ENCODE measurements at regions not wholly inside any gene's neighbourhood (a gene's known extent, or its start where the extent isn't known, plus 50 kb on each side); places are given as distances from the start of the nearest gene placed in this dataset.

DNA sequence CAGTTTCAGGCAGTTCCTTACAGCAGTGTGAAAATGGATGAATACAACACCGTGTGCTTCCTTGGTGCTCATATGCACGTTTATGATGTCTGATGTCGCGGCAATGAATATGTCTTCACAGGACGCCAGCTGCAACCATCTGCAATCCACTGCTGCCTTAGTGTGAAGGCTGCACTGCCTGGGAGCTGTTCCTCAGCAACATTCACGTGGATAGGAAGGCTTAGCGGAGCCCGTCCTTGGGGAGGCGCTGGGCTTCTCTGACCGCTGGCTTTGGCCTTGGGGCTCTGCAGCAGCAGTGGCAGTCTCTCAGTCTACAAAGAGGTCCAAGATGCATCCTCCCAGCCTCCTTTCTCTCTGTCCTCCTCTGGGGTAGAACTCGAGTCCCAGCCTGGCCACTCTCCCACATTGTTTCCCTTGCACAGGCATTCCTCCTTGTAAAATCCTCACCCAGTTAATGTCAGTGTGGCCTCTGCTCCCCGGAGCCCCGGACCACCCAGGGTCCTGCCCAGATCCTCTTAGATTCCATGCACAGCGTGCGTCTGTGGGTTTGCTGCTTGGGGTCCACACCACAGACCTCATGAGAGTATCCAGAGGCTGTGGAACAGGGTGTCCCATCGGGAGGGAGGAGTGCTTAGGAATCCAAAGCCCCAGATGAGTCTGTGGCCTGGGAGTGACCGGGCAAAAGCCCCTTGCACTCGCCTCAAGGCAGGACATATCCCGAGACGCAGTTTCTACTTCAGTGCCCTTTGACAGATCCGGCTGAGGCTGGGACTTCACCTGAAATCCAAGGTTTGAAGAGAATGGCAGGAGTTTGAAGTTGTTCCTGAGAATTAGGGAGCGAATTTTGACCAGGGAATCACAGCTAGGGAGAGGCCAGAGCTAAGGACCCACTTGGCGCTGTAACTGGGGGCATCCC is 181.3 kb downstream of the THBS2 start:
- no peak overlapping the region for H3K23ac ChIP-seq (ENCODE audit: low read length)
- no peaks in the 10 kb centered on the region for H3K4me1 ChIP-seq (ENCODE audit: control insufficient read depth, low read depth, low read length)
- no peak overlapping the region for H3K27ac ChIP-seq (ENCODE audit: low read depth, low read length)

DNA sequence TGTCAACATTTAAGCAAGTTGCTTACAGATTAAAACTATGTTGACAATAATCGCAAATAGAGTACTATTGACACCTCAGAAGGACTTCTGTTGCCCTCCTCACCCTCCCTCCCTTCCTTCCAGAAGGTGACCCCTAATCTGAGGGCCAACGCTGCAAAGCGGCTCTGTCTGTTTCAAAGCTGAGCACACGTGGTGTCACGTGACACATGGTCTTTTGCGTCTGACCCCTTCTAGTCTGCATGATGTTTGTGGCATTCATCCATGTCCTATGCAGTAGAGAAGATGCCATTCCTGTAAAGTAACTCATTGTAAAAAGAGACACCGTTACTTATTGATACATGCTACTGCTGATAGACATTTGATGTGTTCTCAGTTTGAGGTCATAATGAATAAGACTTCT is 182.3 kb downstream of the THBS2 start:
- no peak overlapping the region for H2BK120ac ChIP-seq (ENCODE audit: low read depth, low read length)
- H3K4ac ChIP-seq (ENCODE audit: low read depth, low read length) = no peak overlapping the region
- WGBS (ENCODE audit: extremely low coverage, insufficient coverage, low lambda C conversion rate) = no CpG with 5 or more reads among the region's 7 CpGs
- no peak for DNase-seq
- no peak overlapping the region for H2AK5ac ChIP-seq (ENCODE audit: low read length)
- no peaks in the 10 kb centered on the region for H3K36me3 ChIP-seq (ENCODE audit: control insufficient read depth, insufficient read depth, low read length)
- H3K27ac ChIP-seq (ENCODE audit: low read depth, low read length) = no peak overlapping the region
- no peak overlapping the region for H4K8ac ChIP-seq (ENCODE audit: low read depth, low read length)
- no peak overlapping the region for H3K9ac ChIP-seq (ENCODE audit: low read length)
- no peak overlapping the region for H2BK5ac ChIP-seq (ENCODE audit: low read length)
- no peak overlapping the region for H2BK15ac ChIP-seq (replicated peaks; ENCODE audit: low read depth)
- H3K4me3 ChIP-seq (ENCODE audit: low read length) = no peak overlapping the region
- no peak overlapping the region for H3K18ac ChIP-seq (ENCODE audit: low read length)
- no peak overlapping the region for H3K4me2 ChIP-seq (ENCODE audit: low read length)
- no peaks in the 10 kb centered on the region for H3K79me1 ChIP-seq (ENCODE audit: low read length)
- H3K27me3 ChIP-seq (ENCODE audit: insufficient read depth, low read length, poor library complexity) = no peaks in the 10 kb centered on the region
- H3K56ac ChIP-seq (ENCODE audit: low read length) = no peak overlapping the region
- no peaks in the 10 kb centered on the region for H3K79me2 ChIP-seq (ENCODE audit: control insufficient read depth, insufficient read depth, low read length)
- H3K4me1 ChIP-seq (ENCODE audit: control insufficient read depth, low read depth, low read length) = no peaks in the 10 kb centered on the region
- no peak overlapping the region for H3K23ac ChIP-seq (ENCODE audit: low read length)
- H4K5ac ChIP-seq (ENCODE audit: low read length) = no peak overlapping the region

More for the DNA sequence above, 181.3 kb downstream of the THBS2 start:
- H3K79me2 ChIP-seq (ENCODE audit: control insufficient read depth, insufficient read depth, low read length) = no peaks in the 10 kb centered on the region
- no peak overlapping the region for H2BK15ac ChIP-seq (replicated peaks; ENCODE audit: low read depth)
- no CpG with 5 or more reads among the region's 23 CpGs for WGBS (ENCODE audit: extremely low coverage, insufficient coverage, low lambda C conversion rate)
- no peak overlapping the region for H4K5ac ChIP-seq (ENCODE audit: low read length)
- H3K56ac ChIP-seq (ENCODE audit: low read length) = no peak overlapping the region
- H3K4ac ChIP-seq (ENCODE audit: low read depth, low read length) = no peak overlapping the region
- H3K27me3 ChIP-seq (ENCODE audit: insufficient read depth, low read length, poor library complexity) = no peaks in the 10 kb centered on the region
- H3K79me1 ChIP-seq (ENCODE audit: low read length) = no peaks in the 10 kb centered on the region
- H3K18ac ChIP-seq (ENCODE audit: low read length) = no peak overlapping the region
- no peak overlapping the region for H2AK5ac ChIP-seq (ENCODE audit: low read length)
- H3K36me3 ChIP-seq (ENCODE audit: control insufficient read depth, insufficient read depth, low read length) = no peaks in the 10 kb centered on the region
- H4K8ac ChIP-seq (ENCODE audit: low read depth, low read length) = no peak overlapping the region
- no peak overlapping the region for H2BK5ac ChIP-seq (ENCODE audit: low read length)
- no peak overlapping the region for H2BK120ac ChIP-seq (ENCODE audit: low read depth, low read length)
- H3K9ac ChIP-seq (ENCODE audit: low read length) = no peak overlapping the region
- H3K4me2 ChIP-seq (ENCODE audit: low read length) = no peak overlapping the region
- no peak overlapping the region for H3K4me3 ChIP-seq (ENCODE audit: low read length)
- DNase-seq = no peak

DNA sequence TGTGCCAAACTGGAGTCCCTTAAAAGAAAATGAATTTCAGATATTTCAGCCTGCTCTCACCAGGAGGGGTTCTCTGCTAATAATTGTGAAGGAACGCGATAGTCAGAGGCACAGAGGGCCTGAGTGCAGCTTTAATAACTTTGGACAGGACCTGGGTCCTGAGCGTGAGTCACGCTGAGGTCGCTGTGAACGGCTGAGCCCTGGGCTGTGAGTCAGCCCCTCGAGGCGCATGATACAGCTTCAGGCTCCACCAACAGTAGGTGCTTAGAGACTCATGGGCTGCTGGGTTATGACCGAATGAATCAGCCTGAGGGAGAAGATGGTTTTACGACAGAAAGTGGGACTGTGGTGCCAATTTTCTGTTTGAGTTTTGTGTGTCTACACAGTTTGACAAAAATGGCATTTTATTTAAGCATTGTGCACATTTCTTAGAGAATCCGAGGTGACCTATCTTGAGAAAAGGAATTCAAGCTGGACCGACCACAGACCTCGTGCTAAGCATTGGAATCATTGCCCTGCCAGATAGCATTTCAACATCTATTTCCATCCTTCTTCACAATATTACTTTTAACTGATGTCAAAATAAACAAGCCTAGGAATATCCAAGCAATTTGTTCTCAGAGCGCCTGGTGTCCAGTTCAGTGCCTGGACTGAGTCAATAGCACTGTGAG is 183.0 kb downstream of the THBS2 start:
- Histone ChIP-seq H3K4me2 (ENCODE audit: low read length) (no peak overlapping the region), H2BK120ac (ENCODE audit: low read depth, low read length) (no peak overlapping the region), H3K18ac (ENCODE audit: low read length) (no peak overlapping the region), H3K4me3 (ENCODE audit: low read length) (no peak overlapping the region), H3K27ac (ENCODE audit: low read depth, low read length) (no peak overlapping the region), H3K4me1 (ENCODE audit: control insufficient read depth, low read depth, low read length) (no peaks in the 10 kb centered on the region), H3K36me3 (ENCODE audit: control insufficient read depth, insufficient read depth, low read length) (no peaks in the 10 kb centered on the region), H3K9ac (ENCODE audit: low read length) (no peak overlapping the region), H2BK5ac (ENCODE audit: low read length) (no peak overlapping the region), H4K8ac (ENCODE audit: low read depth, low read length) (no peak overlapping the region), H3K23ac (ENCODE audit: low read length) (no peak overlapping the region), H3K4ac (ENCODE audit: low read depth, low read length) (no peak overlapping the region), H4K5ac (ENCODE audit: low read length) (no peak overlapping the region), H2AK5ac (ENCODE audit: low read length) (no peak overlapping the region), H3K27me3 (ENCODE audit: insufficient read depth, low read length, poor library complexity) (no peaks in the 10 kb centered on the region), H3K56ac (ENCODE audit: low read length) (no peak overlapping the region), H3K79me2 (ENCODE audit: control insufficient read depth, insufficient read depth, low read length) (no peaks in the 10 kb centered on the region), H3K79me1 (ENCODE audit: low read length) (no peaks in the 10 kb centered on the region), H2BK15ac (replicated peaks; ENCODE audit: low read depth) (no peak overlapping the region)
- peak; percentile 22 for DNase-seq
- WGBS (ENCODE audit: extremely low coverage, insufficient coverage, low lambda C conversion rate) = no CpG with 5 or more reads among the region's 14 CpGs

DNA sequence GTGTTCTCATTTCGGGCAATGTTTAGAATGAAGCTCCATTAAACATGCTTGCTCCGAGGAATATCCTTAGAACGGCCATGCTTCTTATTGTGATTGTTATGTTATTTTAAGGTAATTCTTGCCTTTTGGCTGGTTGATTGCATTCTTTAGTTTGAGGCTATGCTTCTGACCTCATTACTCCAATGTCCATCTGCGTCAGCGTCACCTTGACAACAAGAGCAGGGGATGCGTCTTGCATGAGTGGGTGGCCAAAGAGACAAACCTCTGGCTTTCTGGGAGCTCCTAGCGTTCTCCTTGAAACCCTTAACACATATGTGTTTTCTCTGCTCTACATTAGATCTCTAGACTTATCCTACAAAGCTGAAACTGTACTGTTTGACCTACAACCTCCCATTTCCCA is 184.3 kb downstream of the THBS2 start:
- Histone ChIP-seq H4K5ac (ENCODE audit: low read length) (no peak overlapping the region), H3K56ac (ENCODE audit: low read length) (no peak overlapping the region), H2AK5ac (ENCODE audit: low read length) (no peak overlapping the region), H3K23ac (ENCODE audit: low read length) (no peak overlapping the region), H3K4ac (ENCODE audit: low read depth, low read length) (no peak overlapping the region), H2BK15ac (replicated peaks; ENCODE audit: low read depth) (no peak overlapping the region), H2BK5ac (ENCODE audit: low read length) (no peak overlapping the region), H3K36me3 (ENCODE audit: control insufficient read depth, insufficient read depth, low read length) (no peaks in the 10 kb centered on the region), H3K79me1 (ENCODE audit: low read length) (no peaks in the 10 kb centered on the region), H3K27ac (ENCODE audit: low read depth, low read length) (no peak overlapping the region), H3K18ac (ENCODE audit: low read length) (no peak overlapping the region), H3K4me3 (ENCODE audit: low read length) (no peak overlapping the region), H3K9ac (ENCODE audit: low read length) (no peak overlapping the region), H3K27me3 (ENCODE audit: insufficient read depth, low read length, poor library complexity) (no peaks in the 10 kb centered on the region), H4K8ac (ENCODE audit: low read depth, low read length) (no peak overlapping the region), H3K4me1 (ENCODE audit: control insufficient read depth, low read depth, low read length) (no peaks in the 10 kb centered on the region), H3K79me2 (ENCODE audit: control insufficient read depth, insufficient read depth, low read length) (no peaks in the 10 kb centered on the region), H2BK120ac (ENCODE audit: low read depth, low read length) (no peak overlapping the region), H3K4me2 (ENCODE audit: low read length) (no peak overlapping the region)
- DNase-seq = no peak
- no CpG with 5 or more reads among the region's 7 CpGs for WGBS (ENCODE audit: extremely low coverage, insufficient coverage, low lambda C conversion rate)

DNA sequence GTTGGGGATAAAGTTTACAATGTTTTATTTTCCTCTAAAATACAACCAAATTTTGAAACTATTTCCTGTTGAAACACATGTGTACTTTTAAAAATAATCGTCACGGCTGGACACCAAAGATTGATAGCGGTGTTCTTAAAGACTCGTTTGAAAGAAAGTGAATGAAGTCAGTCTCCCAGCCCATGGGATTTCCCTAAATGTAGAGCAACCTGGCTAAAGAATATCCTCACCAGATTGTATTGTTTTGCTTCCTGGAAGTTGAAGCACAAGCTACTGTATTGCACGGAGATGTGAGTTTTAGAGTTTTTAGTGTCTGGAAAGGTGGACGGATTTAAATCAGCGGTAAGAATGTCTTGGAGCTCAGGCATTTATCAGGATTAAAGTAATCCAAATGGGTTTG is 189.5 kb downstream of the THBS2 start:
- no peak overlapping the region for H2BK15ac ChIP-seq (replicated peaks; ENCODE audit: low read depth)
- no peak overlapping the region for H3K4ac ChIP-seq (ENCODE audit: low read depth, low read length)
- no peaks in the 10 kb centered on the region for H3K27me3 ChIP-seq (ENCODE audit: insufficient read depth, low read length, poor library complexity)
- H3K18ac ChIP-seq (ENCODE audit: low read length) = no peak overlapping the region
- H3K4me3 ChIP-seq (ENCODE audit: low read length) = no peak overlapping the region
- H3K9ac ChIP-seq (ENCODE audit: low read length) = no peak overlapping the region
- H3K4me2 ChIP-seq (ENCODE audit: low read length) = no peak overlapping the region
- no peak overlapping the region for H2BK5ac ChIP-seq (ENCODE audit: low read length)
- no CpG with 5 or more reads among the region's 7 CpGs for WGBS (ENCODE audit: extremely low coverage, insufficient coverage, low lambda C conversion rate)
- H3K36me3 ChIP-seq (ENCODE audit: control insufficient read depth, insufficient read depth, low read length) = no peaks in the 10 kb centered on the region
- H2BK120ac ChIP-seq (ENCODE audit: low read depth, low read length) = no peak overlapping the region
- no peaks in the 10 kb centered on the region for H3K4me1 ChIP-seq (ENCODE audit: control insufficient read depth, low read depth, low read length)
- no peak overlapping the region for H2AK5ac ChIP-seq (ENCODE audit: low read length)
- H3K27ac ChIP-seq (ENCODE audit: low read depth, low read length) = no peak overlapping the region
- DNase-seq = no peak
- no peak overlapping the region for H3K23ac ChIP-seq (ENCODE audit: low read length)
- H3K56ac ChIP-seq (ENCODE audit: low read length) = no peak overlapping the region
- no peaks in the 10 kb centered on the region for H3K79me2 ChIP-seq (ENCODE audit: control insufficient read depth, insufficient read depth, low read length)
- no peak overlapping the region for H4K8ac ChIP-seq (ENCODE audit: low read depth, low read length)
- H3K79me1 ChIP-seq (ENCODE audit: low read length) = no peaks in the 10 kb centered on the region
- no peak overlapping the region for H4K5ac ChIP-seq (ENCODE audit: low read length)
